Ovary (tissue), 3 donors: ENCODE measurements at regions not wholly inside any gene's neighbourhood (a gene's known extent, or its start where the extent isn't known, plus 50 kb on each side); places are given as distances from the start of the nearest gene placed in this dataset.

Experiments used
- EP300 ChIP-seq: sonication (generic); formaldehyde crosslinking; IDR thresholded peaks from one replicate; pipeline ENCODE4 v1.6.1; 2017; ENCODE audit warnings: antibody characterized with exemption
- POLR2A ChIP-seq: fragments of 450-650 bp; IDR thresholded peaks from one replicate; pipeline ENCODE4 v1.6.1; 2017; ENCODE audit warnings: antibody characterized with exemption, mild to moderate bottlenecking, moderate library complexity
- TF ChIP-seq, protein P1 (sequence below), 3 donors: fragments of 450-650 bp in 2 of 3; fragments of 200-600 bp in 1 of 3; IDR thresholded peaks; one replicate each; pipeline versions ENCODE4 v1.5.1 to v1.8.0; 2016 to 2022; ENCODE audit warnings: antibody characterized with exemption in 3 of 3, mild to moderate bottlenecking in 1 of 3
- donor health status: DM: no; HTN: no; CAD: no.

DNA sequence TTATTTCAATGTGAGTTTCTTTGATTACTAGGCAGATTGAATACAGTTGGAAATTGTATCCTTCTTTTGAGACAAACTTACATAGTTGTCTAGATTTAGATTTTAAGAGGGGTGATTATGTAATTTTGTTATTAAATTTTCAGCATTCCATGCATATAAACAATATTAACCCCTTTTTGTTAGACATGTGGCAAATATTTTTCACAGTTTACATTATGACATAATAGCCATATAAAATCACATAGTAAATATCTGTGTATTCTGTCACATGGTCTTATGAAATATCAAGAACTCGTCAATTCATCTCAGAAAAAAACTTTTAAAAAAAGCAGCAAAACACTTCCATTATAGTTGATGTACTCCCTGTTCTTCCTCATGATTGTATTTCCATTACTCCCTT is 243.8 kb downstream of the CYP26B1 start:
- TF ChIP-seq, protein P1, sequence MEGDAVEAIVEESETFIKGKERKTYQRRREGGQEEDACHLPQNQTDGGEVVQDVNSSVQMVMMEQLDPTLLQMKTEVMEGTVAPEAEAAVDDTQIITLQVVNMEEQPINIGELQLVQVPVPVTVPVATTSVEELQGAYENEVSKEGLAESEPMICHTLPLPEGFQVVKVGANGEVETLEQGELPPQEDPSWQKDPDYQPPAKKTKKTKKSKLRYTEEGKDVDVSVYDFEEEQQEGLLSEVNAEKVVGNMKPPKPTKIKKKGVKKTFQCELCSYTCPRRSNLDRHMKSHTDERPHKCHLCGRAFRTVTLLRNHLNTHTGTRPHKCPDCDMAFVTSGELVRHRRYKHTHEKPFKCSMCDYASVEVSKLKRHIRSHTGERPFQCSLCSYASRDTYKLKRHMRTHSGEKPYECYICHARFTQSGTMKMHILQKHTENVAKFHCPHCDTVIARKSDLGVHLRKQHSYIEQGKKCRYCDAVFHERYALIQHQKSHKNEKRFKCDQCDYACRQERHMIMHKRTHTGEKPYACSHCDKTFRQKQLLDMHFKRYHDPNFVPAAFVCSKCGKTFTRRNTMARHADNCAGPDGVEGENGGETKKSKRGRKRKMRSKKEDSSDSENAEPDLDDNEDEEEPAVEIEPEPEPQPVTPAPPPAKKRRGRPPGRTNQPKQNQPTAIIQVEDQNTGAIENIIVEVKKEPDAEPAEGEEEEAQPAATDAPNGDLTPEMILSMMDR (IDR thresholded peaks at IDR 0.05) = no peak
- no peak for TF ChIP-seq EP300
- TF ChIP-seq POLR2A = no peak
